ENCODE measurements at regions not wholly inside any gene's neighbourhood (a gene's known extent, or its start where the extent isn't known, plus 50 kb on each side); places are given as distances from the start of the nearest gene placed in this dataset.

DNA sequence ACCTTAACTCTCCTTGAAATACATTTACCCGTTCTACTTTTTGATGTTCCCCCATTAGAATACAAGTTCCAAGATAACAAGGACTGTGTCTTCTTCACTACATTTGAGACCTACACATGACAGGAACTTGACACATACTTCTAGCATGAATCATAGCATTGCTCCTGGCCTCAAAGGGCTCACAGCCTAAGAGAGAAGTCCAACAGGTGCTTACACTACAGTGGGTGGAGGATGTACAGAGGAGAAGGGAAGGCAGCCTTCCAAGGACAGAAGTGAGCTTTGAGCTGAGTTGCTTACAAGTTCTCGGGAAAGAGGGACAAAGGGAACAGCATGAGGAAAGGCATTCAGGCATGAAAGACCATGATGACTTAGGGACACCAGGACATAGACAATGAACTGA is 56.9 kb upstream of the MSX2 start:
- no peak for DNase-seq

DNA sequence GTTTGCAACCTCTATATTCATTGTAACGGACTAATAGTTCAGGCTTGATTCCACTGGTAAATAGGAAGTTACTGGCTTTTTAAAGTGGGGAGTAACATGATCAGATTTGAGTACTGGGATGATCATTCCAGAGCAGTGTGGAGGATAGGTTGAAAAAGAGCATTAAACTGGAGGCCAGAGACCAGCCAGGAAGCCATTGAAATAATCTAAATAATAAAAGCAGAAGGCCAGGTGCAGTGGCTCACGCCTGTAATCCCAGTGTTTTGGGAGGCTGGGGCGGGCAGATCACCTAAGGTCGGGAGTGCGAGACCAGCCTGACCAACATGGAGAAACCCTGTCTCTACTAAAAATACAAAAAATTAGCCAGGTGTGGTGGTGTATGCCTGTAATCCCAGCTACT is 56.0 kb upstream of the MSX2 start:
- DNase-seq, result no peak

Data from NCI-H1436 treated with DMSO at 0.1 percent for 48 hours (cell line).